HL-60 (cell line): ENCODE measurements at regions not wholly inside any gene's neighbourhood (a gene's known extent, or its start where the extent isn't known, plus 50 kb on each side); places are given as distances from the start of the nearest gene placed in this dataset.
"Not testable (repeated sequence)": the region's sequence is repeated elsewhere in the genome, so short reads cannot be mapped to it uniquely, and the experiment has no call there.

Experiments
- DNase-seq, 2 experiments: peaks; one replicate each; pipeline ENCODE4 v3.0.0-alpha.2; 2010 to 2020; ENCODE audit warnings: low read depth in 1 of 2, low spot score in 1 of 2
- H3K27ac ChIP-seq: fragments of 250-450 bp; sonication (Bioruptor Pico); replicated peaks from 2 replicates; pipeline ENCODE4 v1.5.1; 2020; ENCODE audit warnings: mild to moderate bottlenecking, moderate library complexity
- H3K27me3 ChIP-seq: fragments of 250-450 bp; sonication (Bioruptor Pico); 2 replicates; pipeline ENCODE4 v1.5.1; 2021; ENCODE audit warnings: mild to moderate bottlenecking, moderate library complexity; ENCODE audit not compliant: insufficient read depth, poor library complexity, severe bottlenecking
- H3K4me3 ChIP-seq: replicated peaks from 2 replicates; pipeline ENCODE4 v1.5.1; 2011; ENCODE audit warnings: mild to moderate bottlenecking, control low read depth, low read length; ENCODE audit not compliant: insufficient read depth
- CTCF ChIP-seq: IDR thresholded peaks from one replicate; pipeline ENCODE4 v1.5.1; 2011; ENCODE audit warnings: low read length, control low read depth, inconsistent platforms; ENCODE audit not compliant: insufficient read depth
- GABPA ChIP-seq: IDR thresholded peaks from 2 replicates; pipeline ENCODE4 v1.6.1; 2012; ENCODE audit warnings: low read depth
- POLR2AphosphoS5 ChIP-seq: IDR thresholded peaks from 2 replicates; pipeline ENCODE4 v1.6.1; 2012; ENCODE audit warnings: low read depth
- REST ChIP-seq: IDR thresholded peaks from 2 replicates; pipeline ENCODE4 v1.6.1; 2012; ENCODE audit warnings: low read depth; ENCODE audit not compliant: insufficient replicate concordance
- SPI1 ChIP-seq: IDR thresholded peaks from 2 replicates; pipeline ENCODE4 v1.6.1; 2012; ENCODE audit warnings: low read depth, mild to moderate bottlenecking, borderline replicate concordance

GRCh38 chrX:25105221-25105620, 89.5 kb upstream of the ARX start:
- no peak for DNase-seq
- Histone ChIP-seq H3K27me3 (no peaks in the 10 kb centered on the region), H3K27ac (no peak overlapping the region), H3K4me3 (no peak overlapping the region)
- TF ChIP-seq GABPA (no peak), POLR2AphosphoS5 (no peak), REST (no peak), SPI1 (no peak), CTCF (no peak)

- H3K27me3 ChIP-seq = no peaks in the 10 kb centered on the region
- no peak for DNase-seq
- TF ChIP-seq REST (no peak), GABPA (no peak)
- H3K27ac ChIP-seq = no peak overlapping the region
- H3K4me3 ChIP-seq = no peak overlapping the region
Measured at GRCh38 chrX:25096522-25097045, 80.8 kb upstream of the ARX start.

GRCh38 chrX:25091152-25091551, 75.4 kb upstream of the ARX start:
- H3K4me3 ChIP-seq, H3K27me3 ChIP-seq, DNase-seq, H3K27ac ChIP-seq: not testable (repeated sequence)

GRCh38 chrX:25084446-25084845, 68.7 kb upstream of the ARX start:
- Histone ChIP-seq H3K27ac (no peak overlapping the region), H3K27me3 (no peaks in the 10 kb centered on the region), H3K4me3 (no peak overlapping the region)
- DNase-seq = no peak
- TF ChIP-seq SPI1 (no peak), GABPA (no peak), POLR2AphosphoS5 (no peak), CTCF (no peak), REST (no peak)
